A549 (cell line): ENCODE measurements at regions not wholly inside any gene's neighbourhood (a gene's known extent, or its start where the extent isn't known, plus 50 kb on each side); places are given as distances from the start of the nearest gene placed in this dataset.

ENCODE experiments used
- ATAC-seq, 2 experiments: fragments of 200-7000 bp in 1 of 2; fragments of >200 bp in 1 of 2; cut with Nextera tagmentation in 1 of 2; cut with Tn5 transposase in 1 of 2; 3 replicates each; pipeline versions ENCODE4 v1.8.0 to v1.9.1; 2018 to 2020; ENCODE audit warnings: mild to moderate bottlenecking in 1 of 2, moderate library complexity in 1 of 2
- CTCF ChIA-PET: fragments of 300-600 bp; sonication (Branson Sonifier 250); formaldehyde crosslinking; extraction: SDS; loops from one replicate; lab custom pipeline; 2021; ENCODE audit warnings: antibody characterized with exemption, inconsistent platforms; lab: Yijun Ruan, JAX
- POLR2A ChIA-PET: fragments of 350-600 bp; formaldehyde crosslinking; extraction: SDS; loops from one replicate; lab custom pipeline; 2021; ENCODE audit warnings: antibody characterized with exemption, inconsistent platforms; lab: Yijun Ruan, JAX
- DNase-seq, 2 experiments: peaks; one replicate each; pipeline versions ENCODE4 v3.0.0 to v3.0.0-alpha.2; 2011 to 2016; ENCODE audit warnings: low read depth in 1 of 2, low spot score in 1 of 2
- FAIRE-seq: peaks from 2 replicates; lab custom pipeline; 2011; peaks lifted over from hg19 to GRCh38; lab: Jason Lieb, UNC
- H3K27ac ChIP-seq, 2 experiments: fragments of >200 bp; sonication (Bioruptor Twin); formaldehyde crosslinking; 3 replicates each; pipeline ENCODE4 v1.5.1; 2016 to 2017
- H3K4me1 ChIP-seq: fragments of >200 bp; sonication (Bioruptor Twin); formaldehyde crosslinking; 3 replicates; pipeline ENCODE4 v1.6.1; 2016
- H3K4me2 ChIP-seq: fragments of >200 bp; sonication (Bioruptor Twin); formaldehyde crosslinking; 3 replicates; pipeline ENCODE4 v1.6.1; 2016
- H3K4me3 ChIP-seq: fragments of >200 bp; sonication (Bioruptor Twin); formaldehyde crosslinking; 3 replicates; pipeline ENCODE4 v1.5.1; 2016
- H3K9me3 ChIP-seq: fragments of >200 bp; sonication (Bioruptor Twin); formaldehyde crosslinking; 3 replicates; pipeline ENCODE4 v1.6.1; 2016
- CBX8 ChIP-seq: fragments of 200-600 bp; sonication (generic); IDR thresholded peaks from 2 replicates; pipeline ENCODE4 v1.6.1; 2016
- CEBPB ChIP-seq, 2 experiments: fragments of >200 bp in 1 of 2; sonication (Bioruptor Twin) in 1 of 2; formaldehyde crosslinking in 1 of 2; IDR thresholded peaks; 2 replicates each; pipeline ENCODE4 v1.6.1; 2012 to 2016
- CHD2 ChIP-seq: fragments of 150-350 bp; IDR thresholded peaks from 2 replicates; pipeline ENCODE4 v1.6.1; 2014; ENCODE audit warnings: low read length; ENCODE audit not compliant: partially characterized antibody
- FOSL2 ChIP-seq, 2 experiments: fragments of 450-650 bp in 1 of 2; fragments of >200 bp in 1 of 2; sonication (Bioruptor Twin) in 1 of 2; formaldehyde crosslinking; IDR thresholded peaks; 2 replicates each; pipeline versions ENCODE4 v1.5.0 to v1.6.1; 2016 to 2020; ENCODE audit warnings: mild to moderate bottlenecking in 1 of 2, moderate library complexity in 1 of 2
- GATA3 ChIP-seq: IDR thresholded peaks from 2 replicates; pipeline ENCODE4 v1.6.1; 2012; ENCODE audit warnings: borderline replicate concordance
- HEYL ChIP-seq: fragments of 250-450 bp; sonication (Bioruptor Pico); IDR thresholded peaks from 2 replicates; pipeline ENCODE4 v1.8.0; 2021; ENCODE audit warnings: mild to moderate bottlenecking, moderate library complexity
- HOXB13 ChIP-seq: fragments of 250-450 bp; sonication (Bioruptor Pico); IDR thresholded peaks from 2 replicates; pipeline ENCODE4 v1.5.0; 2020; ENCODE audit warnings: low read depth, mild to moderate bottlenecking, moderate library complexity
- JUNB ChIP-seq: fragments of >200 bp; sonication (Bioruptor Twin); formaldehyde crosslinking; IDR thresholded peaks from 2 replicates; pipeline ENCODE4 v1.6.1; 2016
- KDM1A ChIP-seq: fragments of 200-600 bp; sonication (generic); IDR thresholded peaks from 2 replicates; pipeline ENCODE4 v1.6.1; 2016; ENCODE audit warnings: low read depth, mild to moderate bottlenecking
- KDM5A ChIP-seq: fragments of 200-600 bp; sonication (generic); IDR thresholded peaks from 2 replicates; pipeline ENCODE4 v1.6.1; 2016; ENCODE audit warnings: antibody characterized with exemption, mild to moderate bottlenecking
- MAFK ChIP-seq: fragments of 450-650 bp; IDR thresholded peaks from 2 replicates; pipeline ENCODE4 v1.6.1; 2014; ENCODE audit not compliant: partially characterized antibody
- RAD21 ChIP-seq, 2 experiments: fragments of >200 bp in 1 of 2; sonication (Bioruptor Twin) in 1 of 2; formaldehyde crosslinking in 1 of 2; IDR thresholded peaks in 1 of 2; conservative IDR thresholded peaks in 1 of 2; 2 replicates in 1 of 2; 3 replicates in 1 of 2; pipeline ENCODE4 v1.6.1; 2012 to 2018; ENCODE audit warnings: inconsistent platforms in 1 of 2
- RFX5 ChIP-seq: fragments of 450-650 bp; IDR thresholded peaks from 2 replicates; pipeline ENCODE4 v1.7.1; 2014; ENCODE audit warnings: antibody characterized with exemption, mild to moderate bottlenecking, moderate library complexity
- SMC3 ChIP-seq: fragments of >200 bp; sonication (Bioruptor Twin); formaldehyde crosslinking; IDR thresholded peaks from 3 replicates; pipeline ENCODE4 v1.6.1; 2018; ENCODE audit warnings: inconsistent platforms
- TFCP2L1 ChIP-seq: fragments of 250-450 bp; sonication (Bioruptor Pico); IDR thresholded peaks from 2 replicates; pipeline ENCODE4 v1.5.0; 2021; ENCODE audit warnings: mild to moderate bottlenecking
- TP53 ChIP-seq: fragments of 250-450 bp; sonication (Bioruptor Pico); IDR thresholded peaks from 2 replicates; pipeline ENCODE4 v1.5.0; 2021; ENCODE audit warnings: mild to moderate bottlenecking, moderate library complexity
- WGBS: methylation state at CpG from one replicate; pipeline ENCODE4 v1.1.6; 2017; ENCODE audit errors: missing lambda C conversion rate; 5-methylcytosine and 5-hydroxymethylcytosine counted together
- TF ChIP-seq, protein P1 (sequence below): fragments of >200 bp; sonication (Bioruptor Twin); formaldehyde crosslinking; IDR thresholded peaks from 2 replicates; pipeline ENCODE4 v1.6.1; 2016
- TF ChIP-seq, protein P2 (sequence below): IDR thresholded peaks from 2 replicates; pipeline ENCODE4 v1.6.1; 2012
- TF ChIP-seq, protein P3 (sequence below): fragments of >200 bp; sonication (Bioruptor Twin); formaldehyde crosslinking; IDR thresholded peaks from 3 replicates; pipeline ENCODE4 v1.6.1; 2016
- TF ChIP-seq, protein P4 (sequence below): fragments of 200-600 bp; sonication (generic); IDR thresholded peaks from 2 replicates; pipeline ENCODE4 v1.6.1; 2016; ENCODE audit warnings: antibody characterized with exemption, mild to moderate bottlenecking, moderate library complexity
- TF ChIP-seq, protein P5 (sequence below): fragments of 250-450 bp; sonication (Bioruptor Pico); IDR thresholded peaks from 2 replicates; pipeline ENCODE4 v1.5.0; 2020; ENCODE audit warnings: low read depth, mild to moderate bottlenecking, moderate library complexity

DNA sequence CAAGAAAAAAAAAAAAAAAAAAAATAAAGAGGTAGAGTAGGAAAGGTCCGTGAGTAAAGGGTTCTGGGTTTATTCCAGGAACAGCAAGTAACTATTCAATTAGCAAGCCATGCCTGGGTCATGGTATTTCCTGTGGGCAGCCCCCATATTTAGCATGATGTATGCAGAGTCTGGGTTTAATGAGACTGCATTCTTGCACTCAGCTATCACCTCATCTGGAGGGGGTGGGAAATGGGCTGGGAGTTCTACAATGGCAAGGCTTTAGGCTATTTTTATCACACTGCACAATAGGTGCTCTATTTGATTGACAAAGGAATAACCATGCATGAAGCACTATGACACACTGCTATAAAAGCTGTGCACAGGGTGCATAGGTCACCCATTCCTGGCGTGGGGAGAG lies 104.0 kb upstream of the CCL2 start:
- WGBS = 4% methylated on average over 2 of the region's 2 CpGs
- ATAC-seq = no peak

DNA sequence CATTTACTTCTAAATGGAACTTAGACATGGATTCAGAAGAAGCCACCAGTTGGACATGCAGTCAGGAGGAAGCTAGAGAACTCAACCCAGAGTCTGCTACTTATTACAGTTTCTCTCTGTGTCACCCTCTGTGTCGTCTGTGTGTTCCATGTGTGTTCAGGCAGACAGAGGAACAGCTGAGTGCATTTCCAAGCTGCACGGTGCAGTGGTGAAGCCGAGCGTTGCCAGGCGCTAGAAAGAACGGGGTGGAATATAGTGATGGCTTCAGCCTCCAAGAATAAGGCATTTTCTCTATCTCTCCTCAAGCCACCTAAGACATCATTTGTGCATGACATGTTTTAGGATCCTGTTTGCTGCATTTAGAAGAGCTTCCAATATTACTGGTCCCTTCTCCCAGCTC lies 101.1 kb upstream of the CCL2 start:
- ChIA-PET POLR2A (no interaction called here), CTCF (interaction anchor here (0.6 to 3.3 kb wide), 7 partner anchors 9 to 375 kb away, joined by 3 to 17 read pairs (median 3); no protein-coding TSS in a partner anchor)
- Histone ChIP-seq H3K4me1 (no peaks in the 10 kb centered on the region), H3K4me3 (no peak overlapping the region), H3K9me3 (no peaks in the 10 kb centered on the region), H3K4me2 (no peak overlapping the region), H3K27ac (no peak overlapping the region)
- TF ChIP-seq, protein P1, sequence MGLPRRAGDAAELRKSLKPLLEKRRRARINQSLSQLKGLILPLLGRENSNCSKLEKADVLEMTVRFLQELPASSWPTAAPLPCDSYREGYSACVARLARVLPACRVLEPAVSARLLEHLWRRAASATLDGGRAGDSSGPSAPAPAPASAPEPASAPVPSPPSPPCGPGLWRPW = no peak
- TF ChIP-seq MAFK (no peak), JUNB (no peak)
- TF ChIP-seq, protein P2, sequence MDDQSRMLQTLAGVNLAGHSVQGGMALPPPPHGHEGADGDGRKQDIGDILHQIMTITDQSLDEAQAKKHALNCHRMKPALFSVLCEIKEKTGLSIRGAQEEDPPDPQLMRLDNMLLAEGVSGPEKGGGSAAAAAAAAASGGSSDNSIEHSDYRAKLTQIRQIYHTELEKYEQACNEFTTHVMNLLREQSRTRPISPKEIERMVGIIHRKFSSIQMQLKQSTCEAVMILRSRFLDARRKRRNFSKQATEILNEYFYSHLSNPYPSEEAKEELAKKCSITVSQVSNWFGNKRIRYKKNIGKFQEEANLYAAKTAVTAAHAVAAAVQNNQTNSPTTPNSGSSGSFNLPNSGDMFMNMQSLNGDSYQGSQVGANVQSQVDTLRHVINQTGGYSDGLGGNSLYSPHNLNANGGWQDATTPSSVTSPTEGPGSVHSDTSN = no peak
- TF ChIP-seq, protein P3, sequence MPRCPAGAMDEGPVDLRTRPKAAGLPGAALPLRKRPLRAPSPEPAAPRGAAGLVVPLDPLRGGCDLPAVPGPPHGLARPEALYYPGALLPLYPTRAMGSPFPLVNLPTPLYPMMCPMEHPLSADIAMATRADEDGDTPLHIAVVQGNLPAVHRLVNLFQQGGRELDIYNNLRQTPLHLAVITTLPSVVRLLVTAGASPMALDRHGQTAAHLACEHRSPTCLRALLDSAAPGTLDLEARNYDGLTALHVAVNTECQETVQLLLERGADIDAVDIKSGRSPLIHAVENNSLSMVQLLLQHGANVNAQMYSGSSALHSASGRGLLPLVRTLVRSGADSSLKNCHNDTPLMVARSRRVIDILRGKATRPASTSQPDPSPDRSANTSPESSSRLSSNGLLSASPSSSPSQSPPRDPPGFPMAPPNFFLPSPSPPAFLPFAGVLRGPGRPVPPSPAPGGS = no peak
- no peak for ATAC-seq
- DNase-seq = no peak
- 30% methylated on average over 6 of the region's 6 CpGs for WGBS
- FAIRE-seq = no peak

More for the DNA sequence above, 104.0 kb upstream of the CCL2 start:
- no peak overlapping the region for H3K4me3 ChIP-seq
- DNase-seq (no peak), FAIRE-seq (no peak)
- POLR2A ChIA-PET = no interaction called here
- H3K4me1 ChIP-seq = no peaks in the 10 kb centered on the region
- no peak overlapping the region for H3K4me2 ChIP-seq
- CTCF ChIA-PET = interaction anchor here (0.7 to 1.8 kb wide), 4 partner anchors 11 to 1600 kb away, joined by 3 to 5 read pairs (median 4); no protein-coding TSS in a partner anchor
- H3K9me3 ChIP-seq = no peaks in the 10 kb centered on the region
- H3K27ac ChIP-seq = no peak overlapping the region
- TF ChIP-seq HOXB13 (CRISPR knock-in tag) (no peak), GATA3 (no peak), CEBPB (IDR thresholded peaks at IDR 0.05) (no peak), KDM1A (no peak), FOSL2 (IDR thresholded peaks at IDR 0.05) (no peak), FOSL2 (CRISPR knock-in tag; IDR thresholded peaks at IDR 0.05) (no peak), CBX8 (no peak), CHD2 (no peak), TFCP2L1 (CRISPR knock-in tag) (no peak), RAD21 (conservative IDR thresholded peaks at IDR 0.05 in 1 of 2, IDR thresholded peaks at IDR 0.05 in 1 of 2) (no peak), KDM5A (no peak), RFX5 (no peak), SMC3 (no peak), TP53 (no peak), HEYL (no peak)
- TF ChIP-seq, protein P4, sequence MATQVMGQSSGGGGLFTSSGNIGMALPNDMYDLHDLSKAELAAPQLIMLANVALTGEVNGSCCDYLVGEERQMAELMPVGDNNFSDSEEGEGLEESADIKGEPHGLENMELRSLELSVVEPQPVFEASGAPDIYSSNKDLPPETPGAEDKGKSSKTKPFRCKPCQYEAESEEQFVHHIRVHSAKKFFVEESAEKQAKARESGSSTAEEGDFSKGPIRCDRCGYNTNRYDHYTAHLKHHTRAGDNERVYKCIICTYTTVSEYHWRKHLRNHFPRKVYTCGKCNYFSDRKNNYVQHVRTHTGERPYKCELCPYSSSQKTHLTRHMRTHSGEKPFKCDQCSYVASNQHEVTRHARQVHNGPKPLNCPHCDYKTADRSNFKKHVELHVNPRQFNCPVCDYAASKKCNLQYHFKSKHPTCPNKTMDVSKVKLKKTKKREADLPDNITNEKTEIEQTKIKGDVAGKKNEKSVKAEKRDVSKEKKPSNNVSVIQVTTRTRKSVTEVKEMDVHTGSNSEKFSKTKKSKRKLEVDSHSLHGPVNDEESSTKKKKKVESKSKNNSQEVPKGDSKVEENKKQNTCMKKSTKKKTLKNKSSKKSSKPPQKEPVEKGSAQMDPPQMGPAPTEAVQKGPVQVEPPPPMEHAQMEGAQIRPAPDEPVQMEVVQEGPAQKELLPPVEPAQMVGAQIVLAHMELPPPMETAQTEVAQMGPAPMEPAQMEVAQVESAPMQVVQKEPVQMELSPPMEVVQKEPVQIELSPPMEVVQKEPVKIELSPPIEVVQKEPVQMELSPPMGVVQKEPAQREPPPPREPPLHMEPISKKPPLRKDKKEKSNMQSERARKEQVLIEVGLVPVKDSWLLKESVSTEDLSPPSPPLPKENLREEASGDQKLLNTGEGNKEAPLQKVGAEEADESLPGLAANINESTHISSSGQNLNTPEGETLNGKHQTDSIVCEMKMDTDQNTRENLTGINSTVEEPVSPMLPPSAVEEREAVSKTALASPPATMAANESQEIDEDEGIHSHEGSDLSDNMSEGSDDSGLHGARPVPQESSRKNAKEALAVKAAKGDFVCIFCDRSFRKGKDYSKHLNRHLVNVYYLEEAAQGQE = no peak
- TF ChIP-seq, protein P5, sequence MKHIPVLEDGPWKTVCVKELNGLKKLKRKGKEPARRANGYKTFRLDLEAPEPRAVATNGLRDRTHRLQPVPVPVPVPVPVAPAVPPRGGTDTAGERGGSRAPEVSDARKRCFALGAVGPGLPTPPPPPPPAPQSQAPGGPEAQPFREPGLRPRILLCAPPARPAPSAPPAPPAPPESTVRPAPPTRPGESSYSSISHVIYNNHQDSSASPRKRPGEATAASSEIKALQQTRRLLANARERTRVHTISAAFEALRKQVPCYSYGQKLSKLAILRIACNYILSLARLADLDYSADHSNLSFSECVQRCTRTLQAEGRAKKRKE = no peak
